A673 (cell line): ENCODE measurements at regions not wholly inside any gene's neighbourhood (a gene's known extent, or its start where the extent isn't known, plus 50 kb on each side); places are given as distances from the start of the nearest gene placed in this dataset.
"Not testable (repeated sequence)": the region's sequence is repeated elsewhere in the genome, so short reads cannot be mapped to it uniquely, and the experiment has no call there.

Source experiments
- EZH2 ChIP-seq: fragments of 200-600 bp; sonication (generic); IDR thresholded peaks from 2 replicates; pipeline ENCODE4 v1.6.1; 2017; ENCODE audit warnings: borderline replicate concordance, low read depth, mild to moderate bottlenecking, mixed read lengths, antibody characterized with exemption, low read length; ENCODE audit not compliant: poor library complexity, severe bottlenecking
- TF ChIP-seq, protein P1 (sequence below): fragments of 300-800, 200-600 bp; sonication (generic); conservative IDR thresholded peaks from 2 replicates; pipeline ENCODE4 v1.5.1; 2017; ENCODE audit warnings: low read depth, mild to moderate bottlenecking, antibody characterized with exemption, low read length, moderate library complexity, mixed read lengths

- TF ChIP-seq, protein P1, sequence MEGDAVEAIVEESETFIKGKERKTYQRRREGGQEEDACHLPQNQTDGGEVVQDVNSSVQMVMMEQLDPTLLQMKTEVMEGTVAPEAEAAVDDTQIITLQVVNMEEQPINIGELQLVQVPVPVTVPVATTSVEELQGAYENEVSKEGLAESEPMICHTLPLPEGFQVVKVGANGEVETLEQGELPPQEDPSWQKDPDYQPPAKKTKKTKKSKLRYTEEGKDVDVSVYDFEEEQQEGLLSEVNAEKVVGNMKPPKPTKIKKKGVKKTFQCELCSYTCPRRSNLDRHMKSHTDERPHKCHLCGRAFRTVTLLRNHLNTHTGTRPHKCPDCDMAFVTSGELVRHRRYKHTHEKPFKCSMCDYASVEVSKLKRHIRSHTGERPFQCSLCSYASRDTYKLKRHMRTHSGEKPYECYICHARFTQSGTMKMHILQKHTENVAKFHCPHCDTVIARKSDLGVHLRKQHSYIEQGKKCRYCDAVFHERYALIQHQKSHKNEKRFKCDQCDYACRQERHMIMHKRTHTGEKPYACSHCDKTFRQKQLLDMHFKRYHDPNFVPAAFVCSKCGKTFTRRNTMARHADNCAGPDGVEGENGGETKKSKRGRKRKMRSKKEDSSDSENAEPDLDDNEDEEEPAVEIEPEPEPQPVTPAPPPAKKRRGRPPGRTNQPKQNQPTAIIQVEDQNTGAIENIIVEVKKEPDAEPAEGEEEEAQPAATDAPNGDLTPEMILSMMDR: not testable (repeated sequence)
- TF ChIP-seq EZH2: not testable (repeated sequence)
Measured at GRCh38 chr15:22735067-22735466, 51.4 kb upstream of the NIPA1 start.
